ENCODE measurements at regions not wholly inside any gene's neighbourhood (a gene's known extent, or its start where the extent isn't known, plus 50 kb on each side); places are given as distances from the start of the nearest gene placed in this dataset.

- no peak overlapping the region for H3K27ac ChIP-seq
- no peak for TF ChIP-seq CTCF (IDR thresholded peaks at IDR 0.05; ENCODE audit: low read depth, low read length, missing control alignments)
- no peak overlapping the region for H3K4me3 ChIP-seq (ENCODE audit: low read depth, low read length)
- in situ Hi-C loops (cut with HindIII; ENCODE audit: low pct_ligation_motif_present, low sequenced_read_pairs): no loop called here
- DNase-seq: no peak
- H3K27me3 ChIP-seq (replicated peaks): no peaks in the 10 kb centered on the region
- H3K36me3 ChIP-seq (replicated peaks): no peaks in the 10 kb centered on the region
Observed at GRCh38 chr4:104942990-104943743, 203.5 kb upstream of the TET2 start.

DNA sequence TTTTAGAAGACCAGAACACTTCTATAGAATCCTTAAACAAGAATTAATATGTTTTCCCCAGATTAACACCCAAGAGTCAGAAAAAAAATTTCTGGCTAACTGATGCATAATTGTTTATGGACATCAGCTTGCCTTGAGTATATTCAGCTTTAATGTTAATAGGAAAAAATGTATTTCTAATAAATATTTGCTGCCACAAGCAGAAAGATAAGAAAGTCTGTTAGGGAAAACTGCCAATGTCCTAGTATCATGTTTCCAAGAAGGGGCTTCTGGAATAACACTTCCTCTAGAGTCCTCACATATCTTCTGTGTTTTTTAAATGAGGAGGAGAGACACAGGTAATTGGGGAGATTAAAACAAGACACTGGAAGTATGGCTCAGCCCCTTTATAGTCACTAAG lies 202.1 kb upstream of the TET2 start:
- Histone ChIP-seq H3K4me3 (ENCODE audit: low read depth, low read length) (no peak overlapping the region), H3K27ac (no peak overlapping the region), H3K36me3 (replicated peaks) (no peaks in the 10 kb centered on the region), H3K27me3 (replicated peaks) (no peaks in the 10 kb centered on the region)
- in situ Hi-C loops (cut with HindIII; ENCODE audit: low pct_ligation_motif_present, low sequenced_read_pairs): no loop called here
- no peak for TF ChIP-seq CTCF (IDR thresholded peaks at IDR 0.05; ENCODE audit: low read depth, low read length, missing control alignments)
- DNase-seq: no peak

- in situ Hi-C loops (cut with HindIII; ENCODE audit: low pct_ligation_motif_present, low sequenced_read_pairs): no loop called here
- Histone ChIP-seq H3K36me3 (replicated peaks) (no peaks in the 10 kb centered on the region), H3K4me3 (ENCODE audit: low read depth, low read length) (no peak overlapping the region), H3K27me3 (replicated peaks) (no peaks in the 10 kb centered on the region), H3K27ac (no peak overlapping the region)
- no peak for DNase-seq
- TF ChIP-seq CTCF (IDR thresholded peaks at IDR 0.05; ENCODE audit: low read depth, low read length, missing control alignments): no peak
Observed at GRCh38 chr4:104964410-104965175, 182.1 kb upstream of the TET2 start.

- Histone ChIP-seq H3K4me3 (ENCODE audit: low read depth, low read length) (no peak overlapping the region), H3K27me3 (replicated peaks) (no peaks in the 10 kb centered on the region), H3K36me3 (replicated peaks) (no peaks in the 10 kb centered on the region), H3K27ac (no peak overlapping the region)
- in situ Hi-C loops (cut with HindIII; ENCODE audit: low pct_ligation_motif_present, low sequenced_read_pairs): no loop called here
- DNase-seq: no peak
- TF ChIP-seq CTCF (IDR thresholded peaks at IDR 0.05; ENCODE audit: low read depth, low read length, missing control alignments): no peak
Observed at GRCh38 chr4:104966349-104967033, 180.2 kb upstream of the TET2 start.

GRCh38 chr4:104967034-104967401 lies 179.7 kb upstream of the TET2 start:
- no peak for DNase-seq
- Histone ChIP-seq H3K27me3 (replicated peaks) (no peaks in the 10 kb centered on the region), H3K36me3 (replicated peaks) (no peaks in the 10 kb centered on the region), H3K4me3 (ENCODE audit: low read depth, low read length) (no peak overlapping the region), H3K27ac (no peak overlapping the region)
- in situ Hi-C loops (cut with HindIII; ENCODE audit: low pct_ligation_motif_present, low sequenced_read_pairs): no loop called here
- TF ChIP-seq CTCF (IDR thresholded peaks at IDR 0.05; ENCODE audit: low read depth, low read length, missing control alignments): no peak

All from brain microvascular endothelial cell (primary cell).